GM12873 (cell line): ENCODE measurements at regions not wholly inside any gene's neighbourhood (a gene's known extent, or its start where the extent isn't known, plus 50 kb on each side); places are given as distances from the start of the nearest gene placed in this dataset.

ENCODE experiments used
- CTCF ChIP-seq: IDR thresholded peaks from 2 replicates; pipeline ENCODE4 v1.5.1; 2012; ENCODE audit warnings: low read depth, mild to moderate bottlenecking, moderate library complexity, low read length, control low read depth; ENCODE audit not compliant: insufficient read depth; ENCODE audit errors: missing control alignments

DNA sequence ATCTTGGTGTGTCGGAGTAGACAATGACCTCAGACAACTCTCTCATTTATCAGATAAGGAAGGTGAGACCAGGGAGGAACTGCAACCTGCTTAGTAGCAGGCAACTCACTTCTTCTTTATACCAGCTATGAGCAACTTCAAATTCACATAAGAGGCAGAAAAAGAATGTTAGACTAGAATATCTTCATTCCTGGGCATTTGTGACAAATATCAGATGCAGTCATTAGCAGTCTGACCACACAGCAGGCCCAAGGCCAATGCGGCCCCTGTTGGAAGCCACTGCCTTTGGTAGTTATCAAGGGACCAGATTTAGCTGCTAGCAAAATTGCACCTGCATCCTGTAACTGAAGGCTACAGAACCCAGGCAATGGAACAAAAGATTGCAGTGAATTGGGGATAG lies 219.2 kb upstream of the RASGEF1B start:
- TF ChIP-seq CTCF, result no peak

DNA sequence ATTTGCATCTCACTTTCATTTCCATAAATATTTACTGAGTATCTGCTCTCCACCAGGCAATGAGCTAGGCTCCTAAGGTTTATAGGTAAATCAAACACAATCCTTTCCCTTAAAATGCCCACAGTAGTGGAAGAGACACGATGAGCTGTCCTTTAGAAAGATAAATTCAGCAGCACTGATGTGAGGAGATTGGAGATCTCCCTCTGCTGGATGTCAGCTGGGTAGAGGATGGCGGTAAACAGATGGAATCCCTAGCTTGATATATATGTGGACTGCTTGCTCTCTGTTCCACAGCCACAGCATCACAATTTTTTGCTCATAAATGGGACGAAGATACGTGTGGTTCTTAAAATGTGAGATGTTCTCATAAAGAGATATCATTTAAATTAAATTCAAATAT lies 216.4 kb upstream of the RASGEF1B start:
- no peak for TF ChIP-seq CTCF

GRCh38 chr4:81687471-81687870 lies 215.8 kb upstream of the RASGEF1B start:
- no peak for TF ChIP-seq CTCF

DNA sequence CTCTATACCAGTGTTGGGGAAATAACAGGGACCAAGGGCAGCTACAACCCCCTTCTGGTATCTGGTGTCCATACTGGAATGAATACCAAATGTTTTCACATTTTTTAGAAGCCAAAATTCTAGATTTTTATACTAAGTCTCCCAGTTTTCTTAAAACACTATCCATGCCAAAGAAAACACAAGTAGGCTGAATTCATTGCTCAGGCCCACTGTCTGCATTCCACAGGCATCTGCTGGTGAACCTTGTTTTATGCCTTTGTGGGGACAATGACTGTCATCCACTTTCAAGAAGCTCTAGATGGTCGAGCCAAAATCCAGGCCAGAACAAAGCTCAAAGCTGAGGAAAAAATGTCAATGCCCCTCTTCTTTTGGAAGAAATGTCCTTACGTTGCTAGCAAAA lies 213.4 kb upstream of the RASGEF1B start:
- TF ChIP-seq CTCF, result no peak

GRCh38 chr4:81684352-81684751 lies 212.6 kb upstream of the RASGEF1B start:
- TF ChIP-seq CTCF, result no peak

DNA sequence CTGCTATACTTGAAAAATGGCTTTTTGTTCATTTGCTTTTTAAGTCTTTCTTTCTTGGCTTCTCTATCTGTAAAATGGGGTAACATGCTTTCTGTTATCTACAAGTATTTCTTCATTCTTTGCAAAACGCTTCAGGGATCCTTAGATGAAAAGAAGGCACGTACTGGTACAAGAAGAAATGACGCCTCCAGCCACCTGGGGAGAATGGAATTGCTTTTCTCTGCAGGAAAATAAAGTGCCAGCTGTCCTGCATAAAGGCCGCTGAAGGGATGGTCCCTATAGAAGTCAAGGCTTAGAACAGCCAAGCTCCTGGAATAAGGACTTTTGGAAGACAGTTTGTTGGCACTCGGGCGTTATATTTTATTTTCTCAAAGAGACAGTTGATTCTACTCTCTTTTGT lies 210.8 kb upstream of the RASGEF1B start:
- no peak for TF ChIP-seq CTCF

- TF ChIP-seq CTCF, result no peak
Measured at GRCh38 chr4:81679315-81679714, 207.6 kb upstream of the RASGEF1B start.

DNA sequence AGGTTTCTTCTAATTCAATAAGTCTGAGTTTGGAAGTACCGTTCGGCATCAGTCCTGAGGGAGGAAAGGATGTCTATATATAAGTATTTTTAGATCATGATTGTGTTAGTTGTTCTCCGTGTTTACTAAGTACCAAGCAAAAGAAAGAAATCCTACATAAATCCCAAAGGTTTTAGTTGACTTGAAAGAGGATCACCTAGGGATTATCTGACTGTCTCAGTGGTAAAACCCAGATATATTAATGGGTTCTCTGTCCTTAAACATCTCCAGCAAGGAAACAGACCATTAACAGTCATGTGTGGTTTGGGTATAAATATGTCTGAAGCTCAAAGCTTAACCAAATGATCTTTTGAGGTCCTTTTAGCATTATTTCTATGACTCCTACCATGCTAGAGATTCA lies 207.1 kb upstream of the RASGEF1B start:
- TF ChIP-seq CTCF, result no peak
